Muscle layer of colon (tissue), 2 donors: ENCODE measurements at regions not wholly inside any gene's neighbourhood (a gene's known extent, or its start where the extent isn't known, plus 50 kb on each side); places are given as distances from the start of the nearest gene placed in this dataset.

ENCODE experiments used
- H3K27ac ChIP-seq: one replicate; pipeline ENCODE4 v1.7.0; 2013; ENCODE audit warnings: low read depth, mild to moderate bottlenecking, low read length, moderate library complexity
- H3K27me3 ChIP-seq, 2 donors: one replicate each; pipeline ENCODE4 v1.7.0; 2013; ENCODE audit warnings: low read length in 2 of 2, mild to moderate bottlenecking in 2 of 2; ENCODE audit not compliant: insufficient read depth in 2 of 2, control insufficient read depth in 1 of 2
- H3K36me3 ChIP-seq: one replicate; pipeline ENCODE4 v1.7.0; 2013; ENCODE audit warnings: mild to moderate bottlenecking, low read length; ENCODE audit not compliant: insufficient read depth
- H3K4me1 ChIP-seq: one replicate; pipeline ENCODE4 v1.7.0; 2013; ENCODE audit warnings: mild to moderate bottlenecking, low read length; ENCODE audit not compliant: insufficient read depth
- H3K4me3 ChIP-seq, 2 donors: one replicate each; pipeline ENCODE4 v1.7.0; 2013; ENCODE audit warnings: low read length in 2 of 2, low read depth in 1 of 2, mild to moderate bottlenecking in 1 of 2, moderate library complexity in 1 of 2
- H3K9ac ChIP-seq: one replicate; pipeline ENCODE4 v1.7.0; 2013; ENCODE audit warnings: low read length
- H3K9me3 ChIP-seq: one replicate; pipeline ENCODE4 v1.7.0; 2013; ENCODE audit warnings: mild to moderate bottlenecking, low read length
- donor health status: abdominal sarcoma.
- donor health status: Adenocarcinoma of cecum.

DNA sequence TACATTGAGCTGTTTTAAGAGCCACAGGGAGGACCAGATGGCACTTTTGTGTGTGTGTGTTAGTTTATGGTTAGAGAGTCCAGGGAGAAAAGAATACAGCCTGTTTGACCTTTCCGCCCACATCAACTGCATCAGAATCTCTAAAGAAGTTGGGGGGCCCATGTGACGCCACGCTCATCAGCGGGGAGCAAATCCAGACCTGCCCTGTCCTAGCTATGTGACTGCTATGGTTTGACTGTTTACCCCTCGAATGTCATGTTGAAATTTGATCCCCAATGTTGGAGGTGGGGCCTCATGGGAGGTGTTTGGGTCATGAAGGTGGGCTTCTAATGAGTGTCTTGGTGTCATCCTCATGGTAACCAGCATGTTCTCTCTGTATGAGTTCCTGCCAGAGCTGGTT lies 128.0 kb downstream of the ADRA2A start:
- Histone ChIP-seq H3K4me3 (no peak overlapping the region), H3K4me1 (no peaks in the 10 kb centered on the region), H3K36me3 (no peaks in the 10 kb centered on the region), H3K27ac (no peak overlapping the region), H3K27me3 (no peaks in the 10 kb centered on the region), H3K9ac (no peak overlapping the region), H3K9me3 (no peaks in the 10 kb centered on the region)

DNA sequence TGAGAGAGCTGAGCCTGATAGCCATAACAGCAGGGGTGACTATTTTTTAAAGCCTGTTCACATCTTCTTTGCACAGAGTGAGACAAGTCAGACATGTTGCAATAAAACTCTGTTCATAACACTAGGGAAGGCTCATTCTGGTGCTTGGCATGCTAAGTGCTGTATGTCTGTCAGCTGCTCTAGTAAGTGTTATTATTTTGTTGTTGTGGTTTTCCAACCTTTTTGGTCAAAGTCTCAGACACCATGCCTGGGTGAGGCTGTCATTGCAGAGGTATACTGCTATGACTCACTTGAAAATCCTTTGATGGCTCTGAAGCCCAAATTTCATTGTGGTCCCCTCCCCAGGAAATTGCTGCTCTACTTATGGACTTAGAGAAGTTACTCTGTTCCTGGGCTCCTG lies 129.7 kb downstream of the ADRA2A start:
- H3K4me3 ChIP-seq: no peak overlapping the region
- H3K9me3 ChIP-seq: no peaks in the 10 kb centered on the region
- no peak overlapping the region for H3K9ac ChIP-seq
- H3K27ac ChIP-seq: no peak overlapping the region
- H3K36me3 ChIP-seq: no peaks in the 10 kb centered on the region
- no peaks in the 10 kb centered on the region for H3K4me1 ChIP-seq
- no peaks in the 10 kb centered on the region for H3K27me3 ChIP-seq

GRCh38 chr10:111207500-111207899 lies 130.7 kb downstream of the ADRA2A start:
- Histone ChIP-seq H3K9me3 (no peaks in the 10 kb centered on the region), H3K4me1 (no peaks in the 10 kb centered on the region), H3K36me3 (no peaks in the 10 kb centered on the region), H3K4me3 (no peak overlapping the region), H3K27me3 (no peaks in the 10 kb centered on the region), H3K9ac (no peak overlapping the region), H3K27ac (no peak overlapping the region)

DNA sequence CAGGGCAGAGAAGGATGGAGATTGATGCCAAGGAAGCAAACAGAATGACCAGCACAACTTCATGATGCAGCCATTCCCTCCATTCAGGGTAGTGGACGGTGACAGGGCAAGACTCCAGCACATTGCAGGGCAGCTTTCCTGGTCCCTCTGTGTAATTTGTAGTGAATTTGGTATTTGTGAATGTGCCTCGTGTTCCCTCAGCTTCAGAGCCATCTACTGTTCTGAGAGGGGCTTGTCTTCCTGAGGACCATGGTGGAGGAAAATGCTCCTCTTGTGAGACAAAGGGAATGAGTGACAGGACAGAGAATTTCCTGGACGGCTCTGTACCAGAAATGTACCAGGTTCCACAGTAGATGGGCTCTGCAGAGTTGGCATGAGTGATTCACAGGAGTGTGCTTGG lies 132.1 kb downstream of the ADRA2A start:
- Histone ChIP-seq H3K4me3 (no peak overlapping the region), H3K9ac (no peak overlapping the region), H3K9me3 (no peaks in the 10 kb centered on the region), H3K27me3 (no peaks in the 10 kb centered on the region), H3K27ac (no peak overlapping the region), H3K36me3 (no peaks in the 10 kb centered on the region), H3K4me1 (no peaks in the 10 kb centered on the region)

- H3K9me3 ChIP-seq: no peaks in the 10 kb centered on the region
- H3K9ac ChIP-seq: no peak overlapping the region
- no peaks in the 10 kb centered on the region for H3K36me3 ChIP-seq
- no peak overlapping the region for H3K27ac ChIP-seq
- no peaks in the 10 kb centered on the region for H3K4me1 ChIP-seq
- H3K27me3 ChIP-seq: no peaks in the 10 kb centered on the region
- H3K4me3 ChIP-seq: no peak overlapping the region
Measured at GRCh38 chr10:111209692-111210091, 132.9 kb downstream of the ADRA2A start.

DNA sequence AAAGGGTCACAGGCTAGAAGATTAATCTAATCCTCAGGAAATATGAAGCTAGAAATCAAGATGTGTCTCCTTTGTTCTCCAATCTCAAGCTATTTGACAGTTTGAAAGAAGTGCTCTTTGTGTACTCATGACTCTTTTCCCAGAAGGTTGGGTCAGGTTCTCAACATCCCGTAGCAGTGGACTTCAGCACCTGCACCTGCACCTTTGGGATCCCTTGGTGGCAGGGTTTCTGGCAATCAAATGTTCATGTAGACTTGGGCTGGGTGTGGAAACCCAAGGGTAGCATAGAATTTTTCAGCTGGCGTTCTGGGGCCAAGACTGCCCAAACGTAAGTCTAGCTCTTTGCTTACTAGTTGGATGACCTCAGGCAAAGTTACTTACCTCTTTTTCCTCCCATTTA lies 134.4 kb downstream of the ADRA2A start:
- no peak overlapping the region for H3K4me3 ChIP-seq
- H3K27me3 ChIP-seq: no peaks in the 10 kb centered on the region
- H3K36me3 ChIP-seq: no peaks in the 10 kb centered on the region
- H3K9me3 ChIP-seq: no peaks in the 10 kb centered on the region
- no peaks in the 10 kb centered on the region for H3K4me1 ChIP-seq
- H3K27ac ChIP-seq: no peak overlapping the region
- H3K9ac ChIP-seq: no peak overlapping the region

GRCh38 chr10:111211706-111212105 lies 134.9 kb downstream of the ADRA2A start:
- H3K4me1 ChIP-seq: no peaks in the 10 kb centered on the region
- H3K27me3 ChIP-seq: no peaks in the 10 kb centered on the region
- no peak overlapping the region for H3K9ac ChIP-seq
- no peaks in the 10 kb centered on the region for H3K9me3 ChIP-seq
- H3K36me3 ChIP-seq: no peaks in the 10 kb centered on the region
- no peak overlapping the region for H3K27ac ChIP-seq
- H3K4me3 ChIP-seq: no peak overlapping the region

GRCh38 chr10:111221682-111222480 lies 145.1 kb downstream of the ADRA2A start:
- Histone ChIP-seq H3K9me3 (no peaks in the 10 kb centered on the region), H3K27me3 (no peaks in the 10 kb centered on the region), H3K4me3 (no peak overlapping the region), H3K36me3 (no peaks in the 10 kb centered on the region), H3K4me1 (no peaks in the 10 kb centered on the region), H3K9ac (no peak overlapping the region), H3K27ac (no peak overlapping the region)

DNA sequence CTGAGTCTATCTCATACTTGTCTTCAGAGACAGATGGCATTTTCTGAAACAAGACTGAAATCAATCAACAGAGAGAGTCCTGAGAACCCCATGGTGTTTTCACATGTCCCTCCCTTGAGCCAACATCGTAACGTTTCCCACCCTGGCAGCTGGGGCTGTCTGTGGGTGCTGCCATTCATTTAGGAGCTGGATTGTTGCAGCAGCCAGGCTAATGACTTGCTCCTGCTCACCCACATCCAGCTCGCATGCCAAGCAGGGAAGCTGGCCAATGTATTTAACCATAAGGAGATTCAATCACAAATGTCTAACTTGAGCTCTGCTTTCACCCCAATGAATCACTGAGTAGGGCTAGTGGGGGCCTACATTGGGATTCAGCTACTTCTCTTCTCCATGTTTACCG lies 146.1 kb downstream of the ADRA2A start:
- Histone ChIP-seq H3K4me3 (no peak overlapping the region), H3K9ac (no peak overlapping the region), H3K27ac (no peak overlapping the region), H3K27me3 (no peaks in the 10 kb centered on the region), H3K36me3 (no peaks in the 10 kb centered on the region), H3K9me3 (no peaks in the 10 kb centered on the region), H3K4me1 (no peaks in the 10 kb centered on the region)

DNA sequence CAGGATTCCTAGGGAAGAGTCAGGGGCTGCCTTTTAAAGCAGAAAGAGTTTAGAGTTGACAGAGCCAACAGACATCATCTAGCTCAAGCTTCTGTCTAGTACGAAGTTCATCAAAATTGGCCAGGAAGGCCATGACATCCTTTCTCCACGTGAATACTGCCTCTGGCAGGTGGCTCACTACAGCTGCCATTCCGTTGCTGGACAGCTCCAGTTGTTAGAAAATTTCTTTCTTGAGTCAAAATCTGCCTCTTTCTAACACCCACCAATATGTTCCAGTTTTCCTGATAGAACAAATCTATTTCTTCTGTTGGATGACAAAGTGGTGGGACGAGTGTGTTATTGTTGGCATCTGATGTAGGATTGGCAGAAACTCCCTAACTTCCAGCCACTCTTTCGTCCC lies 154.9 kb downstream of the ADRA2A start:
- Histone ChIP-seq H3K9ac (no peak overlapping the region), H3K4me1 (no peaks in the 10 kb centered on the region), H3K36me3 (no peaks in the 10 kb centered on the region), H3K4me3 (no peak overlapping the region), H3K9me3 (no peaks in the 10 kb centered on the region), H3K27ac (no peak overlapping the region), H3K27me3 (no peaks in the 10 kb centered on the region)

DNA sequence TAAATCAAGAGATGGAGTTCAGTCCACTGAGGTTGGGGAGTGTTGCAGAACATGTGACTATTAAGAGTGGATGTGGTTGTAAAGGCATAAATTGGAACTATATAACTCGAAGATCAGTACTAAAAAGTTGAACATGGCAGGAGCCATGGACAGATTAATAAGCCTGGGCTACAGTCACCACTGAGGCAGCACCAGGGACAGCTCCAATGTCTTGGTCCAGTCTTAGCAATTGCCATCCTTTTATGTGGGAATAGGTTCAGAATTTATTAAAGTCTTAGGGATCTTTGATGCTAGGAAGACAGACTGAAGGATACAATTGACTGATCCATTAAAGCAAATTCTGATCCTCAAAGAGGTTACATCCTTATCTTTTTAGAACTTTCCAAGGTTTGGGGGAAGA lies 156.6 kb downstream of the ADRA2A start:
- no peak overlapping the region for H3K4me3 ChIP-seq
- no peaks in the 10 kb centered on the region for H3K4me1 ChIP-seq
- H3K27ac ChIP-seq: no peak overlapping the region
- H3K9ac ChIP-seq: no peak overlapping the region
- no peaks in the 10 kb centered on the region for H3K27me3 ChIP-seq
- no peaks in the 10 kb centered on the region for H3K36me3 ChIP-seq
- no peaks in the 10 kb centered on the region for H3K9me3 ChIP-seq

- no peak overlapping the region for H3K27ac ChIP-seq
- no peaks in the 10 kb centered on the region for H3K27me3 ChIP-seq
Measured at GRCh38 chr10:111234234-111234913, 157.5 kb downstream of the ADRA2A start.

More at GRCh38 chr10:111234234-111234913, 157.5 kb downstream of the ADRA2A start:
- H3K4me3 ChIP-seq: no peak overlapping the region
- no peaks in the 10 kb centered on the region for H3K36me3 ChIP-seq
- H3K9me3 ChIP-seq: no peaks in the 10 kb centered on the region
- no peaks in the 10 kb centered on the region for H3K4me1 ChIP-seq
- no peak overlapping the region for H3K9ac ChIP-seq
